WTC11 (cell line): ENCODE measurements at regions not wholly inside any gene's neighbourhood (a gene's known extent, or its start where the extent isn't known, plus 50 kb on each side); places are given as distances from the start of the nearest gene placed in this dataset.

Experiments used
- ATAC-seq: fragments of 200-7000 bp; cut with Tn5 transposase; 2 replicates; pipeline ENCODE4 v1.10.0; 2021; ENCODE audit warnings: mild to moderate bottlenecking, moderate library complexity
- CTCF ChIA-PET: fragments of 300-600 bp; sonication (Branson Sonifier 250); formaldehyde crosslinking; loops from one replicate; lab custom pipeline; 2021; ENCODE audit warnings: antibody characterized with exemption; lab: Charles Lee
- POLR2A ChIA-PET: fragments of 350-600 bp; sonication (Branson Sonifier 250); formaldehyde crosslinking; loops from one replicate; lab custom pipeline; 2021; ENCODE audit warnings: antibody characterized with exemption; lab: Charles Lee
- DNase-seq: peaks from one replicate; pipeline ENCODE4 v3.0.0; 2021; ENCODE audit warnings: low spot score
- H3K27ac Mint-ChIP-seq: 2 replicates; pipeline ENCODE4 v1.8.0; 2021; ENCODE audit warnings: mixed read lengths
- H3K27me3 Mint-ChIP-seq: 2 replicates; pipeline ENCODE4 v1.8.0; 2021; ENCODE audit warnings: low read depth, mild to moderate bottlenecking, moderate library complexity, mixed read lengths
- H3K36me3 Mint-ChIP-seq: 2 replicates; pipeline ENCODE4 v1.8.0; 2021; ENCODE audit warnings: mixed read lengths
- H3K4me1 Mint-ChIP-seq: 2 replicates; pipeline ENCODE4 v1.8.0; 2022; ENCODE audit warnings: mixed read lengths
- H3K4me3 Mint-ChIP-seq: 2 replicates; pipeline ENCODE4 v1.8.0; 2021; ENCODE audit warnings: mild to moderate bottlenecking, moderate library complexity, mixed read lengths
- H3K9me3 Mint-ChIP-seq: 2 replicates; pipeline ENCODE4 v1.8.0; 2021; ENCODE audit warnings: mixed read lengths
- ATF1 ChIP-seq: sonication (generic); formaldehyde crosslinking; IDR thresholded peaks from 2 replicates; pipeline ENCODE4 v1.8.1; 2023; ENCODE audit warnings: mild to moderate bottlenecking, moderate library complexity, missing genetic modification reagents
- ELF4 ChIP-seq: sonication (generic); formaldehyde crosslinking; IDR thresholded peaks from 2 replicates; pipeline ENCODE4 v1.8.1; 2022; ENCODE audit warnings: low read depth, mild to moderate bottlenecking, moderate library complexity, missing genetic modification reagents
- FOXJ3 ChIP-seq: sonication (generic); formaldehyde crosslinking; IDR thresholded peaks from 2 replicates; pipeline ENCODE4 v1.9.0; 2021; ENCODE audit warnings: missing genetic modification reagents, mild to moderate bottlenecking, borderline replicate concordance
- FOXP1 ChIP-seq: sonication (generic); formaldehyde crosslinking; IDR thresholded peaks from 2 replicates; pipeline ENCODE4 v1.8.0; 2022; ENCODE audit warnings: missing genetic modification reagents, mild to moderate bottlenecking, moderate library complexity, borderline replicate concordance
- GTF2I ChIP-seq: fragments of 250-450 bp; sonication (Bioruptor Pico); conservative IDR thresholded peaks from 2 replicates; pipeline ENCODE4 v1.4.0; 2021; ENCODE audit warnings: mild to moderate bottlenecking
- MXD4 ChIP-seq: fragments of 250-450 bp; sonication (Bioruptor Pico); IDR thresholded peaks from 2 replicates; pipeline ENCODE4 v1.8.0; 2021; ENCODE audit warnings: mild to moderate bottlenecking, moderate library complexity, borderline replicate concordance
- NFE2L1 ChIP-seq: sonication (generic); formaldehyde crosslinking; IDR thresholded peaks from 2 replicates; pipeline ENCODE4 v1.8.1; 2023; ENCODE audit warnings: missing genetic modification reagents
- NR3C1 ChIP-seq: sonication (generic); formaldehyde crosslinking; conservative IDR thresholded peaks from 2 replicates; pipeline ENCODE4 v1.8.1; 2023; ENCODE audit warnings: low read depth, mild to moderate bottlenecking, missing genetic modification reagents
- PRRX2 ChIP-seq: fragments of 250-450 bp; sonication (Bioruptor Pico); IDR thresholded peaks from 2 replicates; pipeline ENCODE4 v1.8.0; 2021; ENCODE audit warnings: mild to moderate bottlenecking
- RORB ChIP-seq: fragments of 250-450 bp; sonication (Bioruptor Pico); IDR thresholded peaks from 2 replicates; pipeline ENCODE4 v1.9.0; 2021; ENCODE audit warnings: mild to moderate bottlenecking
- SMAD3 ChIP-seq: sonication (generic); formaldehyde crosslinking; IDR thresholded peaks from 2 replicates; pipeline ENCODE4 v1.8.0; 2022; ENCODE audit warnings: missing genetic modification reagents, mild to moderate bottlenecking, borderline replicate concordance
- SOX15 ChIP-seq: fragments of 250-450 bp; sonication (Bioruptor Pico); IDR thresholded peaks from 2 replicates; pipeline ENCODE4 v1.9.0; 2021; ENCODE audit warnings: mild to moderate bottlenecking
- ZBTB21 ChIP-seq: sonication (generic); formaldehyde crosslinking; IDR thresholded peaks from 2 replicates; pipeline ENCODE4 v1.8.1; 2023; ENCODE audit warnings: mild to moderate bottlenecking, missing genetic modification reagents, borderline replicate concordance
- ZNF423 ChIP-seq: fragments of 250-450 bp; sonication (Bioruptor Pico); IDR thresholded peaks from 2 replicates; pipeline ENCODE4 v2.1.2; 2022; ENCODE audit warnings: mild to moderate bottlenecking, moderate library complexity
- ZNF671 ChIP-seq: fragments of 250-450 bp; sonication (Bioruptor Pico); IDR thresholded peaks from 2 replicates; pipeline ENCODE4 v1.8.0; 2021; ENCODE audit warnings: mild to moderate bottlenecking
- TF ChIP-seq, protein P1 (sequence below): sonication (generic); formaldehyde crosslinking; IDR thresholded peaks from 2 replicates; pipeline ENCODE4 v1.8.0; 2022; ENCODE audit warnings: mild to moderate bottlenecking, missing genetic modification reagents
- TF ChIP-seq, protein P2 (sequence below): sonication (generic); formaldehyde crosslinking; conservative IDR thresholded peaks from 2 replicates; pipeline ENCODE4 v1.8.1; 2023; ENCODE audit warnings: mild to moderate bottlenecking, low read depth, missing genetic modification reagents, moderate library complexity
- TF ChIP-seq, protein P3 (sequence below): sonication (generic); formaldehyde crosslinking; IDR thresholded peaks from 2 replicates; pipeline ENCODE4 v1.8.1; 2022; ENCODE audit warnings: missing genetic modification reagents, borderline replicate concordance
- TF ChIP-seq, protein P4 (sequence below): sonication (generic); formaldehyde crosslinking; IDR thresholded peaks from 2 replicates; pipeline ENCODE4 v1.8.0; 2022; ENCODE audit warnings: mild to moderate bottlenecking, missing genetic modification reagents
- TF ChIP-seq, protein P5 (sequence below): sonication (generic); formaldehyde crosslinking; IDR thresholded peaks from 2 replicates; pipeline ENCODE4 v1.8.0; 2022; ENCODE audit warnings: mild to moderate bottlenecking, missing genetic modification reagents
- TF ChIP-seq, protein P6 (sequence below): sonication (generic); formaldehyde crosslinking; IDR thresholded peaks from 2 replicates; pipeline ENCODE4 v1.8.0; 2023; ENCODE audit warnings: mild to moderate bottlenecking, missing genetic modification reagents
- TF ChIP-seq, protein P7 (sequence below): sonication (generic); formaldehyde crosslinking; IDR thresholded peaks from 2 replicates; pipeline ENCODE4 v1.8.0; 2023; ENCODE audit warnings: missing genetic modification reagents, mild to moderate bottlenecking, borderline replicate concordance

DNA sequence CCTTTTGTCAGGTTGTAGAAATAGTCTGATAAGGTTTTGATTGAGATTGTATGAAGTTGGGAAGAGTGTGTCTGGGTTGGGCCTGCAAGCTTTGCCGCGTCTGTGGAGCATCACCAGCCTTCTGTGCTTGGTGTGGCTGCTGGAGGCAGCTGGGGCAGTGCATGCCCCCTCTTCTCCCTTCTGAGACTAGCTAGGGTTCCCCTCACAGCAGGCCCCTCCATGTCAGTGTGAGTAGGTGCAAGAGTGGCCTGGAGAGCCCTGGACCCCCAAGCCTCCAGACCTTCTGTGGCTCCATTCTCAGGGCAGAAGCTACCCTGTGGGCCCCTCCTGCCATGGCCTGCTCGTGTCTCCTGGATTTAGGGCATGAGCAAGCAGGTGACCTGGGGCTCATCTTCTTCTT is 914.2 kb downstream of the TBC1D22A start (continued):
- TF ChIP-seq, protein P1, sequence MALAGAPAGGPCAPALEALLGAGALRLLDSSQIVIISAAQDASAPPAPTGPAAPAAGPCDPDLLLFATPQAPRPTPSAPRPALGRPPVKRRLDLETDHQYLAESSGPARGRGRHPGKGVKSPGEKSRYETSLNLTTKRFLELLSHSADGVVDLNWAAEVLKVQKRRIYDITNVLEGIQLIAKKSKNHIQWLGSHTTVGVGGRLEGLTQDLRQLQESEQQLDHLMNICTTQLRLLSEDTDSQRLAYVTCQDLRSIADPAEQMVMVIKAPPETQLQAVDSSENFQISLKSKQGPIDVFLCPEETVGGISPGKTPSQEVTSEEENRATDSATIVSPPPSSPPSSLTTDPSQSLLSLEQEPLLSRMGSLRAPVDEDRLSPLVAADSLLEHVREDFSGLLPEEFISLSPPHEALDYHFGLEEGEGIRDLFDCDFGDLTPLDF (CRISPR knock-in tag), result no peak
- no peak for TF ChIP-seq ZNF671
- TF ChIP-seq ELF4, result no peak
- TF ChIP-seq, protein P2, sequence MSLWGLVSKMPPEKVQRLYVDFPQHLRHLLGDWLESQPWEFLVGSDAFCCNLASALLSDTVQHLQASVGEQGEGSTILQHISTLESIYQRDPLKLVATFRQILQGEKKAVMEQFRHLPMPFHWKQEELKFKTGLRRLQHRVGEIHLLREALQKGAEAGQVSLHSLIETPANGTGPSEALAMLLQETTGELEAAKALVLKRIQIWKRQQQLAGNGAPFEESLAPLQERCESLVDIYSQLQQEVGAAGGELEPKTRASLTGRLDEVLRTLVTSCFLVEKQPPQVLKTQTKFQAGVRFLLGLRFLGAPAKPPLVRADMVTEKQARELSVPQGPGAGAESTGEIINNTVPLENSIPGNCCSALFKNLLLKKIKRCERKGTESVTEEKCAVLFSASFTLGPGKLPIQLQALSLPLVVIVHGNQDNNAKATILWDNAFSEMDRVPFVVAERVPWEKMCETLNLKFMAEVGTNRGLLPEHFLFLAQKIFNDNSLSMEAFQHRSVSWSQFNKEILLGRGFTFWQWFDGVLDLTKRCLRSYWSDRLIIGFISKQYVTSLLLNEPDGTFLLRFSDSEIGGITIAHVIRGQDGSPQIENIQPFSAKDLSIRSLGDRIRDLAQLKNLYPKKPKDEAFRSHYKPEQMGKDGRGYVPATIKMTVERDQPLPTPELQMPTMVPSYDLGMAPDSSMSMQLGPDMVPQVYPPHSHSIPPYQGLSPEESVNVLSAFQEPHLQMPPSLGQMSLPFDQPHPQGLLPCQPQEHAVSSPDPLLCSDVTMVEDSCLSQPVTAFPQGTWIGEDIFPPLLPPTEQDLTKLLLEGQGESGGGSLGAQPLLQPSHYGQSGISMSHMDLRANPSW (CRISPR knock-in tag), result no peak
- TF ChIP-seq, protein P3, sequence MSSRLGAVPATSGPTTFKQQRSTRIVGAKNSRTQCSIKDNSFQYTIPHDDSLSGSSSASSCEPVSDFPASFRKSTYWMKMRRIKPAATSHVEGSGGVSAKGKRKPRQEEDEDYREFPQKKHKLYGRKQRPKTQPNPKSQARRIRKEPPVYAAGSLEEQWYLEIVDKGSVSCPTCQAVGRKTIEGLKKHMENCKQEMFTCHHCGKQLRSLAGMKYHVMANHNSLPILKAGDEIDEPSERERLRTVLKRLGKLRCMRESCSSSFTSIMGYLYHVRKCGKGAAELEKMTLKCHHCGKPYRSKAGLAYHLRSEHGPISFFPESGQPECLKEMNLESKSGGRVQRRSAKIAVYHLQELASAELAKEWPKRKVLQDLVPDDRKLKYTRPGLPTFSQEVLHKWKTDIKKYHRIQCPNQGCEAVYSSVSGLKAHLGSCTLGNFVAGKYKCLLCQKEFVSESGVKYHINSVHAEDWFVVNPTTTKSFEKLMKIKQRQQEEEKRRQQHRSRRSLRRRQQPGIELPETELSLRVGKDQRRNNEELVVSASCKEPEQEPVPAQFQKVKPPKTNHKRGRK (CRISPR knock-in tag), result no peak
- TF ChIP-seq ATF1 (CRISPR knock-in tag), result no peak
- no peak for TF ChIP-seq RORB (CRISPR knock-in tag)
- no peak for TF ChIP-seq NR3C1 (CRISPR knock-in tag)

DNA sequence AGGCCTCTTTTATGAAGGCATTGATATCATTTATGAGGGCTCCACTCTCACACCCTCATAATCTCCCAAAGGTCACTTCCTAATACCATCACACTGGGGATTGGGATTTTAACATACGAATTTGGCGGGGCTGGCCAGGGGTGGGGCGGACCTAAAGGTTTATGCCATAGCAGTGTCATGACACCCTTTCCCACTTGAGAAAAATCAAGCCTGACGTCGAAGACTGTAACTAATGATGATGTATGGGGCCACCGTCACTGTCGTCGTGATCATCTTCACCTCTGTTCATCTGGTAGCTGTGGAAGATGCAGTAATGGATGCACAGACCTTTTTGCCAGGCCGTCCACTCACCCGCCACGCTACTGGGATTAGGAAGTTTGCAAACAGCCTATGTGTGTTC is 912.1 kb downstream of the TBC1D22A start:
- ChIA-PET CTCF (no interaction called here), POLR2A (no interaction called here)
- Mint-ChIP-seq H3K4me3 (no peak overlapping the region), H3K4me1 (peaks cover 35% of the 10 kb centered on the region), H3K9me3 (peaks cover 20% of the 10 kb centered on the region), H3K36me3 (peaks cover 11% of the 10 kb centered on the region), H3K27me3 (peaks cover 8% of the 10 kb centered on the region), H3K27ac (no peak overlapping the region)
- ATAC-seq, result no peak
- DNase-seq, result no peak
- TF ChIP-seq NFE2L1 (CRISPR knock-in tag) (no peak), SMAD3 (CRISPR knock-in tag) (no peak), GTF2I (CRISPR knock-in tag) (no peak), FOXJ3 (CRISPR knock-in tag) (no peak), FOXP1 (CRISPR knock-in tag) (no peak), MXD4 (CRISPR knock-in tag) (no peak), SOX15 (CRISPR knock-in tag) (no peak), ZBTB21 (CRISPR knock-in tag) (no peak), ZNF423 (CRISPR knock-in tag) (no peak), PRRX2 (no peak)
- TF ChIP-seq, protein P4, sequence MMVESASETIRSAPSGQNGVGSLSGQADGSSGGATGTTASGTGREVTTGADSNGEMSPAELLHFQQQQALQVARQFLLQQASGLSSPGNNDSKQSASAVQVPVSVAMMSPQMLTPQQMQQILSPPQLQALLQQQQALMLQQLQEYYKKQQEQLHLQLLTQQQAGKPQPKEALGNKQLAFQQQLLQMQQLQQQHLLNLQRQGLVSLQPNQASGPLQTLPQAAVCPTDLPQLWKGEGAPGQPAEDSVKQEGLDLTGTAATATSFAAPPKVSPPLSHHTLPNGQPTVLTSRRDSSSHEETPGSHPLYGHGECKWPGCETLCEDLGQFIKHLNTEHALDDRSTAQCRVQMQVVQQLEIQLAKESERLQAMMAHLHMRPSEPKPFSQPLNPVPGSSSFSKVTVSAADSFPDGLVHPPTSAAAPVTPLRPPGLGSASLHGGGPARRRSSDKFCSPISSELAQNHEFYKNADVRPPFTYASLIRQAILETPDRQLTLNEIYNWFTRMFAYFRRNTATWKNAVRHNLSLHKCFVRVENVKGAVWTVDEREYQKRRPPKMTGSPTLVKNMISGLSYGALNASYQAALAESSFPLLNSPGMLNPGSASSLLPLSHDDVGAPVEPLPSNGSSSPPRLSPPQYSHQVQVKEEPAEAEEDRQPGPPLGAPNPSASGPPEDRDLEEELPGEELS (CRISPR knock-in tag), result no peak
- TF ChIP-seq, protein P5, sequence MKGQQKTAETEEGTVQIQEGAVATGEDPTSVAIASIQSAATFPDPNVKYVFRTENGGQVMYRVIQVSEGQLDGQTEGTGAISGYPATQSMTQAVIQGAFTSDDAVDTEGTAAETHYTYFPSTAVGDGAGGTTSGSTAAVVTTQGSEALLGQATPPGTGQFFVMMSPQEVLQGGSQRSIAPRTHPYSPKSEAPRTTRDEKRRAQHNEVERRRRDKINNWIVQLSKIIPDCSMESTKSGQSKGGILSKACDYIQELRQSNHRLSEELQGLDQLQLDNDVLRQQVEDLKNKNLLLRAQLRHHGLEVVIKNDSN (CRISPR knock-in tag), result no peak
- TF ChIP-seq, protein P6, sequence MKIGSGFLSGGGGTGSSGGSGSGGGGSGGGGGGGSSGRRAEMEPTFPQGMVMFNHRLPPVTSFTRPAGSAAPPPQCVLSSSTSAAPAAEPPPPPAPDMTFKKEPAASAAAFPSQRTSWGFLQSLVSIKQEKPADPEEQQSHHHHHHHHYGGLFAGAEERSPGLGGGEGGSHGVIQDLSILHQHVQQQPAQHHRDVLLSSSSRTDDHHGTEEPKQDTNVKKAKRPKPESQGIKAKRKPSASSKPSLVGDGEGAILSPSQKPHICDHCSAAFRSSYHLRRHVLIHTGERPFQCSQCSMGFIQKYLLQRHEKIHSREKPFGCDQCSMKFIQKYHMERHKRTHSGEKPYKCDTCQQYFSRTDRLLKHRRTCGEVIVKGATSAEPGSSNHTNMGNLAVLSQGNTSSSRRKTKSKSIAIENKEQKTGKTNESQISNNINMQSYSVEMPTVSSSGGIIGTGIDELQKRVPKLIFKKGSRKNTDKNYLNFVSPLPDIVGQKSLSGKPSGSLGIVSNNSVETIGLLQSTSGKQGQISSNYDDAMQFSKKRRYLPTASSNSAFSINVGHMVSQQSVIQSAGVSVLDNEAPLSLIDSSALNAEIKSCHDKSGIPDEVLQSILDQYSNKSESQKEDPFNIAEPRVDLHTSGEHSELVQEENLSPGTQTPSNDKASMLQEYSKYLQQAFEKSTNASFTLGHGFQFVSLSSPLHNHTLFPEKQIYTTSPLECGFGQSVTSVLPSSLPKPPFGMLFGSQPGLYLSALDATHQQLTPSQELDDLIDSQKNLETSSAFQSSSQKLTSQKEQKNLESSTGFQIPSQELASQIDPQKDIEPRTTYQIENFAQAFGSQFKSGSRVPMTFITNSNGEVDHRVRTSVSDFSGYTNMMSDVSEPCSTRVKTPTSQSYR (CRISPR knock-in tag), result no peak
- TF ChIP-seq, protein P7, sequence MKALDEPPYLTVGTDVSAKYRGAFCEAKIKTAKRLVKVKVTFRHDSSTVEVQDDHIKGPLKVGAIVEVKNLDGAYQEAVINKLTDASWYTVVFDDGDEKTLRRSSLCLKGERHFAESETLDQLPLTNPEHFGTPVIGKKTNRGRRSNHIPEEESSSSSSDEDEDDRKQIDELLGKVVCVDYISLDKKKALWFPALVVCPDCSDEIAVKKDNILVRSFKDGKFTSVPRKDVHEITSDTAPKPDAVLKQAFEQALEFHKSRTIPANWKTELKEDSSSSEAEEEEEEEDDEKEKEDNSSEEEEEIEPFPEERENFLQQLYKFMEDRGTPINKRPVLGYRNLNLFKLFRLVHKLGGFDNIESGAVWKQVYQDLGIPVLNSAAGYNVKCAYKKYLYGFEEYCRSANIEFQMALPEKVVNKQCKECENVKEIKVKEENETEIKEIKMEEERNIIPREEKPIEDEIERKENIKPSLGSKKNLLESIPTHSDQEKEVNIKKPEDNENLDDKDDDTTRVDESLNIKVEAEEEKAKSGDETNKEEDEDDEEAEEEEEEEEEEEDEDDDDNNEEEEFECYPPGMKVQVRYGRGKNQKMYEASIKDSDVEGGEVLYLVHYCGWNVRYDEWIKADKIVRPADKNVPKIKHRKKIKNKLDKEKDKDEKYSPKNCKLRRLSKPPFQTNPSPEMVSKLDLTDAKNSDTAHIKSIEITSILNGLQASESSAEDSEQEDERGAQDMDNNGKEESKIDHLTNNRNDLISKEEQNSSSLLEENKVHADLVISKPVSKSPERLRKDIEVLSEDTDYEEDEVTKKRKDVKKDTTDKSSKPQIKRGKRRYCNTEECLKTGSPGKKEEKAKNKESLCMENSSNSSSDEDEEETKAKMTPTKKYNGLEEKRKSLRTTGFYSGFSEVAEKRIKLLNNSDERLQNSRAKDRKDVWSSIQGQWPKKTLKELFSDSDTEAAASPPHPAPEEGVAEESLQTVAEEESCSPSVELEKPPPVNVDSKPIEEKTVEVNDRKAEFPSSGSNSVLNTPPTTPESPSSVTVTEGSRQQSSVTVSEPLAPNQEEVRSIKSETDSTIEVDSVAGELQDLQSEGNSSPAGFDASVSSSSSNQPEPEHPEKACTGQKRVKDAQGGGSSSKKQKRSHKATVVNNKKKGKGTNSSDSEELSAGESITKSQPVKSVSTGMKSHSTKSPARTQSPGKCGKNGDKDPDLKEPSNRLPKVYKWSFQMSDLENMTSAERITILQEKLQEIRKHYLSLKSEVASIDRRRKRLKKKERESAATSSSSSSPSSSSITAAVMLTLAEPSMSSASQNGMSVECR (CRISPR knock-in tag), result no peak
